Smooth muscle cell of the brain vasculature (primary cell): ENCODE measurements at regions not wholly inside any gene's neighbourhood (a gene's known extent, or its start where the extent isn't known, plus 50 kb on each side); places are given as distances from the start of the nearest gene placed in this dataset.

Source experiments
- DNase-seq: peaks from one replicate; pipeline ENCODE4 v3.0.0-alpha.2; 2012; ENCODE audit warnings: low read depth, low spot score

DNA sequence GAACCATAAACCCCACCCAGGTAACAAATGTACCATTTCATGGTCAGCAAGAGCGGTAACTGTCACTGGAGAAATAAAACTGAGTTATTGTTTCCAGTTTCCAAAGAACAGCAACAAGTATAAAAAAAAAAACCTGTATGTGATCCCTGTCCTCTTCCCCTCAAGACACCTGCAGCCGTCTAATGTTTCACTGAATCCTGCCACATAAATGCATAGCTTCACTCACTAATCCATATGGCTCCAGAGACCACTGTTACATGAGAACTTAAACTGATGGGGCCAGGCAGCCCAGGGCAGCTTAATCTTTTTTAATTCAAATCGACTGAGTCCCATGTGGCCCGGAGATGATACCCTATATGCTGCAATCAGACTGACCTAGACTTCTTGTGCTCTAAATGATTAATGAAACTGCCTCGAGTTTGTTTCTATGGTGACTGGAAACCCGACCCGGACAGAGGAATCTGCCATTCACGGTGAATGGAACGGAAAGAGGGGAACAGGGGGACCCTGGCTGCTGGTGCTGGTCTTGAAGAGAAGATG lies 60.9 kb upstream of the SIX2 start:
- DNase-seq, result no peak

DNA sequence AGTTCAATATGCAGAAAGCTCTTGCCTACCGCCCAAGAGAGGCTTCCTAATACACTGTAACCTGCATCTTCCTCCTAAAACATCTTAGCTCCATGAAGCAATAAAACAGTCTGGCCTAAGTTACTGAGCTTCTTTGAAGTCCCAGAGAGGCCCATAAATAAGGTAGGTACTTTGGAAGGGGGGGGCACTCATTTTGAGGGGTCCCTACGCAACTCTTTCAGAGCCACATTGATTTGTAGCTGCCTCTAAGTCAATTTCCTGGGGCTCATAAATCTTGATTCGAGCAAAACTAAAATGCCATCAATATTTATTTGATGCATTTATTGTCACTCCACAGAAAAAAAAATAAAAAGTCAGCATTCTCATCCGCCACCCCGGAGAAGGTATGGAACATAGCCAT lies 60.4 kb upstream of the SIX2 start:
- DNase-seq, result no peak

DNA sequence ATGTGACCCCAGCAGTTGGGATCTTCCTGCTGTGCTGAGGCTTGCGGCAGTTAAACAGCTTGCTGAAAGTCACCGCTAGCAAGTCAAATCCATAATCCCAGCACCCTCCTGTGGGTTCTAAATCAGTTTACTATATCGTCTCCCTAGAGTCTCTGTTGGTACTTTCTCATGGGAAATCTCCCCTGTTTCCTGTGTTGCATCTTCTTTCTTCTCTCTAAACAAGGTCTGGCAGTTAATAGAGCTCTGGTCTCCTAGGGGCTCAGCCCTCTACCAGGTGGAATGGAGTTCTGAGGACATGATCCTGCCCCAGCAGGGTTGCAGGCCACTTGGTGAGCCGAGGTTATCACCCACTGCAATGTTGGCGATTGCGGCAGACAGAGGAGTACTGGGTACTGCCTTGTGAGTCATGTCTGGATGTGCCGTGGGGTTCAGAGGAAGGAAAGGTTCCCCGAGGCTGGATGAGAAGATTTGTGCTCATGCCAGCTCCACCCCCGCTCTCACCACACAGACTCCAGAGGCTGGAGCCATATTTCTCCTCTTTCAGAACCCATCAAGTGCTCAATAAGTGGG lies 59.4 kb upstream of the SIX2 start:
- DNase-seq, result no peak

DNA sequence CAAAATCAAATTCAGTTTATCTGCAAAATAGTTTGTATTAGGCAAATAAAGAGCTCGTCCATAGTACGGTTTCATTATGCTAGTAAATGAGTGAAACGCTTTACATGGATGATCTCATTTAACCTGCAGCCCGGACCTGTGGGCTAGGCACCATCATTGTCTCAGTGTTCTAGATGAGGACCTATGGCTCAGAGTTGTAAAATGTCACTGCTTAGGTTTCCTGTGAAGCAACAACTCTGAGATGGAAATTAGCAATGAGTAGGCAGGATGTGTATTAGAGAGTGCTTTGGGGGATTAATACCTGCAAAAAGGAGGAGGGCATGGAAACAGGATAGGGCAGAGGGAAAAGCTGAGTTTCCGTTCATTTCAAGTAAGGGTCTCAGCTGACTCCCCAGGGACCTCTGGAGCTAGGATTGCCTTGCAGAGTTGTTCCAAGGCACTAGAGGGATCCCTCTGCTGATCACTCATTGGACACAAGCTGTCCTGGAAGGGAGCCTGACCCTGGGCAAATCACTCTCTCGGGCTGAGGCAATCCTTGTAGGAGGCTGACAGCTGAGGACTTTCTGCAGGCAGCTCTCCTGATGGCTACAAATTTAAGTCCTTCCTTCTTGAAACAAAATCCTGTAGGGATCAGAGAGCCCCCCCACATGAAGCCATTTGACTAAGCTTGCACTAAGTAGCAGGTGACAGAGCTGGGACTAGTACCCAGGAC lies 58.8 kb upstream of the SIX2 start:
- no peak for DNase-seq
